ENCODE measurements at regions not wholly inside any gene's neighbourhood (a gene's known extent, or its start where the extent isn't known, plus 50 kb on each side); places are given as distances from the start of the nearest gene placed in this dataset.

DNA sequence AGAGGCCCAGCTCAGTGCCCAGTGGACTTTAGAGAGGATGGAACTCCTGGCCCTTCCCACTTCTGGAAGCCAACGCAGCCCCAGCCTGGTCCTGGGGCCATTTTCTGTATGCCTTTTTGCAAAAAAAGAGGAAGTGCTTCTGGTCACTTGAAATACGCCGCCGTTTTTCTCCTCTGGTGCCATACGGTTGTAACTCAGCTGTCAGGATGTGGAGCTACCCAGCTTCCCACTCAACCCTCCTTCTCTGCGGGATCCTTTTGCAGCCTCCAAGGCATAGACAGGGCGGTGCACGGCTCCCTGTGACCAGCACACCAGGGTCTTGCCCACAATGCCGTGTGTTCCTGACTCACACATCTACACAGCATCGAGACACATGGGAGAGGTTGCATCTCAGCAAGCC lies 369.6 kb downstream of the TCERG1L start:
- TF ChIP-seq, protein P1, sequence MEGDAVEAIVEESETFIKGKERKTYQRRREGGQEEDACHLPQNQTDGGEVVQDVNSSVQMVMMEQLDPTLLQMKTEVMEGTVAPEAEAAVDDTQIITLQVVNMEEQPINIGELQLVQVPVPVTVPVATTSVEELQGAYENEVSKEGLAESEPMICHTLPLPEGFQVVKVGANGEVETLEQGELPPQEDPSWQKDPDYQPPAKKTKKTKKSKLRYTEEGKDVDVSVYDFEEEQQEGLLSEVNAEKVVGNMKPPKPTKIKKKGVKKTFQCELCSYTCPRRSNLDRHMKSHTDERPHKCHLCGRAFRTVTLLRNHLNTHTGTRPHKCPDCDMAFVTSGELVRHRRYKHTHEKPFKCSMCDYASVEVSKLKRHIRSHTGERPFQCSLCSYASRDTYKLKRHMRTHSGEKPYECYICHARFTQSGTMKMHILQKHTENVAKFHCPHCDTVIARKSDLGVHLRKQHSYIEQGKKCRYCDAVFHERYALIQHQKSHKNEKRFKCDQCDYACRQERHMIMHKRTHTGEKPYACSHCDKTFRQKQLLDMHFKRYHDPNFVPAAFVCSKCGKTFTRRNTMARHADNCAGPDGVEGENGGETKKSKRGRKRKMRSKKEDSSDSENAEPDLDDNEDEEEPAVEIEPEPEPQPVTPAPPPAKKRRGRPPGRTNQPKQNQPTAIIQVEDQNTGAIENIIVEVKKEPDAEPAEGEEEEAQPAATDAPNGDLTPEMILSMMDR (conservative IDR thresholded peaks at IDR 0.05): no peak
- TF ChIP-seq ZFX (IDR thresholded peaks at IDR 0.05): no peak
